Keratinocyte (primary cell): ENCODE measurements at regions not wholly inside any gene's neighbourhood (a gene's known extent, or its start where the extent isn't known, plus 50 kb on each side); places are given as distances from the start of the nearest gene placed in this dataset.

Source experiments
- DNase-seq: peaks from one replicate; pipeline ENCODE4 v3.0.0-alpha.2; 2011; ENCODE audit warnings: low read depth, missing footprints, low spot score
- FAIRE-seq: peaks from 2 replicates; lab custom pipeline; 2011; peaks lifted over from hg19 to GRCh38; lab: Jason Lieb, UNC
- H2AFZ ChIP-seq: 2 replicates; pipeline ENCODE4 v1.6.0; 2012; ENCODE audit warnings: low read length, control low read depth, inconsistent platforms; ENCODE audit not compliant: control insufficient read depth
- H3K27ac ChIP-seq: 2 replicates; pipeline ENCODE4 v1.5.1; 2011; ENCODE audit warnings: low read length; ENCODE audit not compliant: control insufficient read depth, insufficient read depth
- H3K27me3 ChIP-seq: 3 replicates; pipeline ENCODE4 v1.6.0; 2011; ENCODE audit warnings: low read length; ENCODE audit not compliant: control insufficient read depth, insufficient read depth; ENCODE audit errors: extremely low read depth
- H3K36me3 ChIP-seq, 2 experiments: 2 replicates in 1 of 2; 3 replicates in 1 of 2; pipeline ENCODE4 v1.5.1; 2011; ENCODE audit warnings: low read length in 2 of 2, mild to moderate bottlenecking in 1 of 2; ENCODE audit not compliant: control insufficient read depth in 2 of 2, insufficient read depth in 2 of 2; ENCODE audit errors: extremely low read depth in 1 of 2
- H3K4me1 ChIP-seq: 3 replicates; pipeline ENCODE4 v1.5.1; 2011; ENCODE audit warnings: low read length; ENCODE audit not compliant: control insufficient read depth, insufficient read depth; ENCODE audit errors: extremely low read depth
- H3K4me2 ChIP-seq: 3 replicates; pipeline ENCODE4 v1.6.0; 2011; ENCODE audit warnings: low read depth, low read length; ENCODE audit not compliant: control insufficient read depth, insufficient read depth; ENCODE audit errors: extremely low read depth
- H3K4me3 ChIP-seq, 3 experiments: fragments of 200-600 bp in 1 of 3; sonication (generic) in 1 of 3; 2 replicates in 2 of 3; 3 replicates in 1 of 3; pipeline ENCODE4 v1.5.1; 2011 to 2016; ENCODE audit warnings: low read length in 3 of 3, mild to moderate bottlenecking in 3 of 3, control low read depth in 2 of 3, inconsistent platforms in 1 of 3, low read depth in 1 of 3, mixed read lengths in 1 of 3, mixed run types in 1 of 3, moderate library complexity in 1 of 3; ENCODE audit not compliant: control insufficient read depth in 2 of 3, insufficient read depth in 2 of 3; ENCODE audit errors: extremely low read depth in 1 of 3
- H3K79me2 ChIP-seq: 2 replicates; pipeline ENCODE4 v1.6.0; 2012; ENCODE audit warnings: low read length; ENCODE audit not compliant: control insufficient read depth, insufficient read depth
- H3K9ac ChIP-seq: 3 replicates; pipeline ENCODE4 v1.6.0; 2011; ENCODE audit warnings: low read length; ENCODE audit not compliant: control insufficient read depth, insufficient read depth; ENCODE audit errors: extremely low read depth
- H3K9me1 ChIP-seq: 3 replicates; pipeline ENCODE4 v1.6.0; 2011; ENCODE audit warnings: low read length; ENCODE audit not compliant: control insufficient read depth, insufficient read depth; ENCODE audit errors: extremely low read depth
- H3K9me3 ChIP-seq: 2 replicates; pipeline ENCODE4 v1.5.1; 2012; ENCODE audit warnings: low read depth, low read length; ENCODE audit not compliant: control insufficient read depth
- H4K20me1 ChIP-seq: 3 replicates; pipeline ENCODE4 v1.6.0; 2011; ENCODE audit warnings: low read length; ENCODE audit not compliant: control insufficient read depth, insufficient read depth; ENCODE audit errors: extremely low read depth
- CTCF ChIP-seq, 3 experiments: IDR thresholded peaks in 1 of 3; conservative IDR thresholded peaks in 1 of 3; optimal IDR thresholded peaks in 1 of 3; 2 replicates in 2 of 3; 3 replicates in 1 of 3; pipeline versions ENCODE3 to v1.5.1; 2011; ENCODE audit warnings: low read length in 3 of 3, mild to moderate bottlenecking in 3 of 3, moderate library complexity in 2 of 3, control low read depth in 1 of 3, inconsistent platforms in 1 of 3; ENCODE audit not compliant: insufficient read depth in 2 of 3; ENCODE audit errors: extremely low read depth in 1 of 3
- EZH2 ChIP-seq: IDR thresholded peaks from one replicate; pipeline ENCODE4 v1.6.1; 2012; ENCODE audit warnings: inconsistent platforms, mild to moderate bottlenecking, low read length, moderate library complexity
- dilution Hi-C: fragments of 300-500 bp; cut with MboI; formaldehyde crosslinking; loops from one replicate; pipeline ENCODE4 v1.7.0; 2020; ENCODE audit warnings: low sequenced_read_pairs; ENCODE audit not compliant: extremely low pct_ligation_motif_present

- no peak overlapping the region for H2AFZ ChIP-seq
- no peak for DNase-seq
- H3K9me3 ChIP-seq = no peaks in the 10 kb centered on the region
- dilution Hi-C loops = no loop called here
- H3K27ac ChIP-seq = no peak overlapping the region
- FAIRE-seq = no peak
- H3K27me3 ChIP-seq = peaks cover 11% of the 10 kb centered on the region
- no peaks in the 10 kb centered on the region for H3K79me2 ChIP-seq
- no peaks in the 10 kb centered on the region for H3K36me3 ChIP-seq
- no peaks in the 10 kb centered on the region for H3K9me1 ChIP-seq
- no peak overlapping the region for H3K4me2 ChIP-seq
- H3K4me1 ChIP-seq = peaks cover 3% of the 10 kb centered on the region
- no peak for TF ChIP-seq CTCF (optimal IDR thresholded peaks at IDR 0.05 in 1 of 3, IDR thresholded peaks at IDR 0.05 in 1 of 3, conservative IDR thresholded peaks at IDR 0.05 in 1 of 3; ENCODE audit: extremely low read depth in 1 of 3, insufficient read depth in 2 of 3, low read length in 3 of 3)
- no peak for TF ChIP-seq EZH2
- H4K20me1 ChIP-seq = no peaks in the 10 kb centered on the region
- H3K4me3 ChIP-seq = no peak overlapping the region
- H3K9ac ChIP-seq = no peak overlapping the region
Measured at GRCh38 chr2:41970988-41971660, 76.7 kb upstream of the PKDCC start.

- Histone ChIP-seq H3K79me2 (no peaks in the 10 kb centered on the region), H3K36me3 (no peaks in the 10 kb centered on the region), H3K9me1 (no peaks in the 10 kb centered on the region), H3K4me1 (no peaks in the 10 kb centered on the region), H2AFZ (no peak overlapping the region), H3K4me3 (no peak overlapping the region), H3K9ac (no peak overlapping the region), H3K27ac (no peak overlapping the region), H4K20me1 (no peaks in the 10 kb centered on the region), H3K27me3 (peaks cover 4% of the 10 kb centered on the region), H3K9me3 (no peaks in the 10 kb centered on the region), H3K4me2 (no peak overlapping the region)
- DNase-seq = no peak
- dilution Hi-C loops = no loop called here
- no peak for TF ChIP-seq CTCF (optimal IDR thresholded peaks at IDR 0.05 in 1 of 3, IDR thresholded peaks at IDR 0.05 in 1 of 3, conservative IDR thresholded peaks at IDR 0.05 in 1 of 3; ENCODE audit: extremely low read depth in 1 of 3, insufficient read depth in 2 of 3, low read length in 3 of 3)
- TF ChIP-seq EZH2 = no peak
- no peak for FAIRE-seq
Measured at GRCh38 chr2:41972179-41972578, 75.6 kb upstream of the PKDCC start.
